ENCODE measurements at regions not wholly inside any gene's neighbourhood (a gene's known extent, or its start where the extent isn't known, plus 50 kb on each side); places are given as distances from the start of the nearest gene placed in this dataset.
"Not testable (repeated sequence)": the region's sequence is repeated elsewhere in the genome, so short reads cannot be mapped to it uniquely, and the experiment has no call there.

GRCh38 chr11:89545691-89546090 lies 54.5 kb upstream of the NOX4 start:
- H3K4me3 ChIP-seq (ENCODE audit: low read depth, low read length): no peak overlapping the region
- no peak for DNase-seq (ENCODE audit: low read depth)
- TF ChIP-seq, protein P1, sequence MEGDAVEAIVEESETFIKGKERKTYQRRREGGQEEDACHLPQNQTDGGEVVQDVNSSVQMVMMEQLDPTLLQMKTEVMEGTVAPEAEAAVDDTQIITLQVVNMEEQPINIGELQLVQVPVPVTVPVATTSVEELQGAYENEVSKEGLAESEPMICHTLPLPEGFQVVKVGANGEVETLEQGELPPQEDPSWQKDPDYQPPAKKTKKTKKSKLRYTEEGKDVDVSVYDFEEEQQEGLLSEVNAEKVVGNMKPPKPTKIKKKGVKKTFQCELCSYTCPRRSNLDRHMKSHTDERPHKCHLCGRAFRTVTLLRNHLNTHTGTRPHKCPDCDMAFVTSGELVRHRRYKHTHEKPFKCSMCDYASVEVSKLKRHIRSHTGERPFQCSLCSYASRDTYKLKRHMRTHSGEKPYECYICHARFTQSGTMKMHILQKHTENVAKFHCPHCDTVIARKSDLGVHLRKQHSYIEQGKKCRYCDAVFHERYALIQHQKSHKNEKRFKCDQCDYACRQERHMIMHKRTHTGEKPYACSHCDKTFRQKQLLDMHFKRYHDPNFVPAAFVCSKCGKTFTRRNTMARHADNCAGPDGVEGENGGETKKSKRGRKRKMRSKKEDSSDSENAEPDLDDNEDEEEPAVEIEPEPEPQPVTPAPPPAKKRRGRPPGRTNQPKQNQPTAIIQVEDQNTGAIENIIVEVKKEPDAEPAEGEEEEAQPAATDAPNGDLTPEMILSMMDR (conservative IDR thresholded peaks at IDR 0.05; ENCODE audit: low read depth, low read length): no peak

- not testable (repeated sequence) for H3K4me3 ChIP-seq (ENCODE audit: low read depth, low read length); DNase-seq (ENCODE audit: low read depth)
Observed at GRCh38 chr11:89555781-89556180, 64.6 kb upstream of the NOX4 start.

- DNase-seq (ENCODE audit: low read depth); H3K4me3 ChIP-seq (ENCODE audit: low read depth, low read length): not testable (repeated sequence)
Observed at GRCh38 chr11:89556731-89557707, 65.8 kb upstream of the NOX4 start.

DNA sequence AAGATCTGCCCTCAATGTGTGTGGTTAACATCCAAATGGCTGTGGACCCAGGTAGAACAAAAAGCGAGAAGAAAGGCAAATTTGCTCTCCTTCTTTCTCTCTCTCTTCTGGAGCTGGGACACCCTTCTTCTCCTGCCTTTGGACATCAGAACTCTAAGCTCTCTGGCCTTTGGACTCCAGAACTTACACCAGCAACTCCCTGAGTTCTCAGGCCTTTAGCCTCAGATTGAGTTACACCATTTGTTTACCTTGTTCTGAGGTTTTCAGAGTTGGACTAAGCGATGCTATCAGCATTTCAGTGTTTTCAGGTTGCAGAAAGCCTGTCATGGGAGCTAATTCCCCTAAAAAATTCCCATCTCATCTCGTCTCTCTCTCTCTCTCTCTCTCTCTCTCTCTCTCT lies 69.4 kb upstream of the NOX4 start:
- not testable (repeated sequence) for DNase-seq (ENCODE audit: low read depth); H3K4me3 ChIP-seq (ENCODE audit: low read depth, low read length)

- H3K4me3 ChIP-seq (ENCODE audit: low read depth, low read length); DNase-seq (ENCODE audit: low read depth): not testable (repeated sequence)
Observed at GRCh38 chr11:89562731-89563130, 71.6 kb upstream of the NOX4 start.

DNA sequence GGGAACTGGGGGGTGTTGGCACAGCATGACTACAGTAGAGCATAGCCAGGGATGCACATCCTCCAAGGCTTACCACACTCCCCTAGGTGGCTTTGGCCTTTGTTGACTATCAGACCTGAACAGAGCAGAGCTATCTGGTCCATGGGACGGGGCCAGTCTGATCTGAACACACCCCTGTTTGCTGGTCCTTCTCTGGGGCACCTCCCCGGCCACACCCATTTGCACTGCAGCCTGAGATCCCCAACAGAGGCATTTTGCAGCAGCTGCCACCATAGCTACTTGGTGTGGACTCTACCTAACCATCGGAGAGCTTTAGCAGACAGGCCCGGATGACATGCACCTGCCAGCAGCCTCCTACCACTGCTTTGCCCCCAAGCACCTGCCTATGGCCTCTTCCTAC lies 75.8 kb upstream of the NOX4 start:
- TF ChIP-seq, protein P1 (conservative IDR thresholded peaks at IDR 0.05; ENCODE audit: low read depth, low read length): no peak
- H3K4me3 ChIP-seq (ENCODE audit: low read depth, low read length): no peak overlapping the region
- no peak for DNase-seq (ENCODE audit: low read depth)

GRCh38 chr11:89569387-89569786 lies 78.2 kb upstream of the NOX4 start:
- not testable (repeated sequence) for H3K4me3 ChIP-seq (ENCODE audit: low read depth, low read length); DNase-seq (ENCODE audit: low read depth)

GRCh38 chr11:89571706-89572105 lies 80.5 kb upstream of the NOX4 start:
- not testable (repeated sequence) for H3K4me3 ChIP-seq (ENCODE audit: low read depth, low read length); DNase-seq (ENCODE audit: low read depth)

GRCh38 chr11:89575846-89576245 lies 84.7 kb upstream of the NOX4 start:
- not testable (repeated sequence) for DNase-seq (ENCODE audit: low read depth)

GRCh38 chr11:89577428-89577827 lies 86.3 kb upstream of the NOX4 start:
- not testable (repeated sequence) for H3K4me3 ChIP-seq (ENCODE audit: low read depth, low read length); DNase-seq (ENCODE audit: low read depth)

More at GRCh38 chr11:89575846-89576245, 84.7 kb upstream of the NOX4 start:
- H3K4me3 ChIP-seq (ENCODE audit: low read depth, low read length): not testable (repeated sequence)

GRCh38 chr11:89583580-89583979 lies 92.4 kb upstream of the NOX4 start:
- DNase-seq (ENCODE audit: low read depth): no peak
- TF ChIP-seq, protein P1 (conservative IDR thresholded peaks at IDR 0.05; ENCODE audit: low read depth, low read length): no peak
- H3K4me3 ChIP-seq (ENCODE audit: low read depth, low read length): no peak overlapping the region

Measured in epithelial cell of proximal tubule (primary cell).